Upper lobe of left lung (tissue), 6 donors: ENCODE measurements at regions not wholly inside any gene's neighbourhood (a gene's known extent, or its start where the extent isn't known, plus 50 kb on each side); places are given as distances from the start of the nearest gene placed in this dataset.
A peak's percentile ranks its signal among the peaks of the same experiment; 100 is the strongest.

Experiments used
- ATAC-seq, 2 donors: fragments of 200-7000 bp; cut with Tn5 transposase; one replicate each; pipeline ENCODE4 v1.9.1; 2022; ENCODE audit warnings: mild to moderate bottlenecking in 2 of 2, moderate library complexity in 2 of 2; ENCODE audit not compliant: low FRiP score in 2 of 2
- DNase-seq, 2 donors: peaks; one replicate each; pipeline ENCODE4 v3.0.0-alpha.2; 2019 to 2020
- H3K27ac ChIP-seq, 4 donors: fragments of 200-600 bp; sonication (generic); one replicate each; pipeline ENCODE4 v1.5.1; 2016 to 2019
- H3K27me3 ChIP-seq, 4 donors: fragments of 200-600 bp; sonication (generic); one replicate each; pipeline ENCODE4 v1.5.1; 2017 to 2019
- H3K36me3 ChIP-seq, 4 donors: fragments of 200-600 bp; sonication (generic); one replicate each; pipeline ENCODE4 v1.5.1; 2016 to 2019
- H3K4me1 ChIP-seq, 4 donors: fragments of 200-600 bp; sonication (generic); one replicate each; pipeline ENCODE4 v1.5.1; 2018 to 2019
- H3K4me3 ChIP-seq, 4 donors: fragments of 200-600 bp; sonication (generic); one replicate each; pipeline ENCODE4 v1.5.1; 2017 to 2019; ENCODE audit warnings: mild to moderate bottlenecking in 2 of 4, moderate library complexity in 1 of 4
- H3K9me3 ChIP-seq, 4 donors: fragments of 200-600 bp; sonication (generic); one replicate each; pipeline ENCODE4 v1.5.1; 2018 to 2019
- CTCF ChIP-seq, 6 experiments: fragments of 450-650 bp in 4 of 6; fragments of 200-600 bp in 2 of 6; sonication (generic) in 2 of 6; IDR thresholded peaks; one replicate each; pipeline ENCODE4 v1.5.1; 2016 to 2019; ENCODE audit warnings: antibody characterized with exemption in 6 of 6
- EP300 ChIP-seq, 4 donors: sonication (generic); formaldehyde crosslinking; IDR thresholded peaks; one replicate each; pipeline ENCODE4 v1.5.1; 2017; ENCODE audit warnings: antibody characterized with exemption in 4 of 4, control low read depth in 2 of 4
- POLR2A ChIP-seq, 4 donors: fragments of 450-650 bp; IDR thresholded peaks; one replicate each; pipeline ENCODE4 v1.5.1; 2016 to 2017; ENCODE audit warnings: antibody characterized with exemption in 4 of 4, mild to moderate bottlenecking in 2 of 4
- POLR2AphosphoS5 ChIP-seq, 2 donors: sonication (generic); formaldehyde crosslinking; IDR thresholded peaks; one replicate each; pipeline ENCODE4 v1.5.1; 2017; ENCODE audit warnings: antibody characterized with exemption in 2 of 2
- WGBS, 2 donors: methylation state at CpG; one replicate each; pipeline ENCODE4 v1.1.5; 2017 to 2018; 5-methylcytosine and 5-hydroxymethylcytosine counted together
- donor health status: DM: no; HTN: no; CAD: no; lungs with moderate emphysema.
- donor health status: DM: no; HTN: yes; CAD: no; lungs with severe emphysema.

GRCh38 chr13:65035302-65035701 lies 2194.8 kb downstream of the PCDH9 start:
- no peak for DNase-seq
- H3K27me3 ChIP-seq, result no peaks in the 10 kb centered on the region
- H3K36me3 ChIP-seq, result no peaks in the 10 kb centered on the region
- ATAC-seq, result no peak
- TF ChIP-seq POLR2AphosphoS5 (IDR thresholded peaks at IDR 0.05) (no peak), CTCF (IDR thresholded peaks at IDR 0.05) (no peak), EP300 (IDR thresholded peaks at IDR 0.05) (no peak), POLR2A (IDR thresholded peaks at IDR 0.05) (no peak)
- H3K4me3 ChIP-seq, result no peak overlapping the region
- no peaks in the 10 kb centered on the region for H3K4me1 ChIP-seq
- H3K9me3 ChIP-seq, result no peaks in the 10 kb centered on the region
- no peak overlapping the region for H3K27ac ChIP-seq

- Histone ChIP-seq H3K4me1 (no peaks in the 10 kb centered on the region), H3K27me3 (no peaks in the 10 kb centered on the region), H3K9me3 (no peaks in the 10 kb centered on the region), H3K36me3 (no peaks in the 10 kb centered on the region), H3K4me3 (no peak overlapping the region), H3K27ac (no peak overlapping the region)
- 90 to 94% methylated on average over 17 of the region's 22 CpGs for WGBS, 2 donors
- TF ChIP-seq CTCF (IDR thresholded peaks at IDR 0.05) (no peak), EP300 (IDR thresholded peaks at IDR 0.05) (no peak), POLR2AphosphoS5 (IDR thresholded peaks at IDR 0.05) (no peak), POLR2A (IDR thresholded peaks at IDR 0.05) (no peak)
- ATAC-seq (peak in 1 of 2 donors; percentile 19), DNase-seq (peak in 1 of 2 donors; percentile 60)
Measured at GRCh38 chr13:65034266-65034665, 2195.9 kb downstream of the PCDH9 start.

GRCh38 chr13:65032825-65033224 lies 2197.3 kb downstream of the PCDH9 start:
- Histone ChIP-seq H3K36me3 (no peaks in the 10 kb centered on the region), H3K4me3 (no peak overlapping the region), H3K27ac (no peak overlapping the region), H3K9me3 (no peaks in the 10 kb centered on the region), H3K4me1 (no peaks in the 10 kb centered on the region), H3K27me3 (no peaks in the 10 kb centered on the region)
- no peak for DNase-seq
- whole genome bisulfite sequencing, 2 donors, result 74 to 83% methylated on average over 2 of the region's 2 CpGs
- no peak for TF ChIP-seq POLR2A (IDR thresholded peaks at IDR 0.05)
- TF ChIP-seq POLR2AphosphoS5 (IDR thresholded peaks at IDR 0.05), result no peak
- TF ChIP-seq CTCF (IDR thresholded peaks at IDR 0.05), result no peak
- no peak for TF ChIP-seq EP300 (IDR thresholded peaks at IDR 0.05)
- ATAC-seq, result peak in 1 of 2 donors; percentile 55

GRCh38 chr13:65028101-65028500 lies 2202.0 kb downstream of the PCDH9 start:
- H3K4me1 ChIP-seq, result no peaks in the 10 kb centered on the region
- DNase-seq, result no peak
- H3K27me3 ChIP-seq, result no peaks in the 10 kb centered on the region
- no peak overlapping the region for H3K27ac ChIP-seq
- H3K9me3 ChIP-seq, result no peaks in the 10 kb centered on the region
- WGBS, 2 donors, result 88 to 94% methylated on average over 1 of the region's 1 CpG
- no peak for TF ChIP-seq CTCF (IDR thresholded peaks at IDR 0.05)
- no peak for TF ChIP-seq EP300 (IDR thresholded peaks at IDR 0.05)
- TF ChIP-seq POLR2A (IDR thresholded peaks at IDR 0.05), result no peak
- no peak for TF ChIP-seq POLR2AphosphoS5 (IDR thresholded peaks at IDR 0.05)
- no peak overlapping the region for H3K4me3 ChIP-seq
- ATAC-seq, result no peak
- H3K36me3 ChIP-seq, result no peaks in the 10 kb centered on the region

- no peak for DNase-seq
- Histone ChIP-seq H3K4me3 (no peak overlapping the region), H3K27me3 (no peaks in the 10 kb centered on the region), H3K27ac (no peak overlapping the region), H3K4me1 (no peaks in the 10 kb centered on the region), H3K9me3 (no peaks in the 10 kb centered on the region), H3K36me3 (no peaks in the 10 kb centered on the region)
- TF ChIP-seq POLR2A (IDR thresholded peaks at IDR 0.05) (no peak), EP300 (IDR thresholded peaks at IDR 0.05) (no peak), CTCF (IDR thresholded peaks at IDR 0.05) (no peak), POLR2AphosphoS5 (IDR thresholded peaks at IDR 0.05) (no peak)
- ATAC-seq, result no peak
- 70 to 71% methylated on average over 2 of the region's 2 CpGs for WGBS, 2 donors
Measured at GRCh38 chr13:65026505-65026904, 2203.6 kb downstream of the PCDH9 start.
